Neuronal stem cell (in vitro differentiated cells): ENCODE measurements at regions not wholly inside any gene's neighbourhood (a gene's known extent, or its start where the extent isn't known, plus 50 kb on each side); places are given as distances from the start of the nearest gene placed in this dataset.
"Not testable (repeated sequence)": the region's sequence is repeated elsewhere in the genome, so short reads cannot be mapped to it uniquely, and the experiment has no call there.

Experiments used
- DNase-seq: peaks from one replicate; pipeline ENCODE4 v3.0.0-alpha.2; 2013; ENCODE audit warnings: low spot score
- H2AFZ ChIP-seq: one replicate; pipeline ENCODE4 v1.6.1; 2013; ENCODE audit warnings: mild to moderate bottlenecking, low read length, inconsistent platforms
- H2AK5ac ChIP-seq: 2 replicates; pipeline ENCODE4 v1.6.1; 2013; ENCODE audit warnings: low read depth, mild to moderate bottlenecking, inconsistent platforms, low read length, moderate library complexity, mixed read lengths
- H2BK120ac ChIP-seq: 2 replicates; pipeline ENCODE4 v1.6.1; 2013; ENCODE audit warnings: low read depth, mild to moderate bottlenecking, inconsistent platforms, low read length, moderate library complexity, mixed read lengths
- H2BK12ac ChIP-seq: one replicate; pipeline ENCODE4 v1.6.1; 2013; ENCODE audit warnings: low read length, inconsistent platforms
- H2BK15ac ChIP-seq: 2 replicates; pipeline ENCODE4 v1.6.1; 2013; ENCODE audit warnings: mild to moderate bottlenecking, low read length, inconsistent platforms, mixed read lengths
- H2BK5ac ChIP-seq: one replicate; pipeline ENCODE4 v1.6.1; 2013; ENCODE audit warnings: inconsistent platforms, mild to moderate bottlenecking, low read length, moderate library complexity
- H3K14ac ChIP-seq: one replicate; pipeline ENCODE4 v1.6.1; 2013; ENCODE audit warnings: low read length, inconsistent platforms
- H3K18ac ChIP-seq: 2 replicates; pipeline ENCODE4 v1.6.1; 2013; ENCODE audit warnings: low read length, inconsistent platforms
- H3K23ac ChIP-seq: 2 replicates; pipeline ENCODE4 v1.6.1; 2013; ENCODE audit warnings: low read depth, mild to moderate bottlenecking, mixed read lengths, low read length, inconsistent platforms; ENCODE audit not compliant: poor library complexity
- H3K27ac ChIP-seq: replicated peaks from 3 replicates; pipeline ENCODE4 v1.5.1; 2013; ENCODE audit warnings: low read length, inconsistent platforms
- H3K27me3 ChIP-seq, 3 experiments: 2 replicates each; pipeline ENCODE4 v1.6.1; 2013; ENCODE audit warnings: low read length in 3 of 3, mild to moderate bottlenecking in 2 of 3, inconsistent platforms in 1 of 3, low read depth in 1 of 3, mixed read lengths in 1 of 3, moderate library complexity in 1 of 3; ENCODE audit not compliant: control insufficient read depth in 3 of 3, insufficient read depth in 3 of 3
- H3K36me3 ChIP-seq, 2 donors: replicated peaks in 1 of 2; 2 replicates each; pipeline ENCODE4 v1.6.1; 2013; ENCODE audit warnings: low read length in 2 of 2; ENCODE audit not compliant: control insufficient read depth in 2 of 2, insufficient read depth in 2 of 2
- H3K4ac ChIP-seq: 2 replicates; pipeline ENCODE4 v1.6.1; 2013; ENCODE audit warnings: inconsistent platforms, mild to moderate bottlenecking, low read length, moderate library complexity
- H3K4me1 ChIP-seq, 2 donors: 1 replicate in 1 of 2; 2 replicates in 1 of 2; pipeline ENCODE4 v1.6.1; 2013; ENCODE audit warnings: low read length in 2 of 2, low read depth in 1 of 2; ENCODE audit not compliant: control insufficient read depth in 2 of 2, insufficient read depth in 1 of 2
- H3K4me2 ChIP-seq: one replicate; pipeline ENCODE4 v1.6.1; 2013; ENCODE audit warnings: mild to moderate bottlenecking, low read length, inconsistent platforms; ENCODE audit not compliant: insufficient read depth, poor library complexity, severe bottlenecking
- H3K4me3 ChIP-seq, 2 donors: 2 replicates each; pipeline ENCODE4 v1.5.1; 2013; ENCODE audit warnings: low read length in 2 of 2, mild to moderate bottlenecking in 2 of 2, inconsistent platforms in 1 of 2, moderate library complexity in 1 of 2
- H3K79me1 ChIP-seq: one replicate; pipeline ENCODE4 v1.6.1; 2013; ENCODE audit warnings: low read depth, mild to moderate bottlenecking, inconsistent platforms, low read length, moderate library complexity
- H3K9ac ChIP-seq: one replicate; pipeline ENCODE4 v1.6.1; 2013; ENCODE audit warnings: mild to moderate bottlenecking, low read depth, low read length, inconsistent platforms; ENCODE audit not compliant: poor library complexity
- H3K9me3 ChIP-seq, 2 donors: replicated peaks in 1 of 2; 2 replicates each; pipeline versions ENCODE3 to v1.6.1; 2013; ENCODE audit warnings: low read length in 2 of 2, mild to moderate bottlenecking in 2 of 2, inconsistent platforms in 1 of 2, low read depth in 1 of 2, mixed read lengths in 1 of 2, moderate library complexity in 1 of 2; ENCODE audit not compliant: control insufficient read depth in 2 of 2, insufficient read depth in 1 of 2
- H4K8ac ChIP-seq: one replicate; pipeline ENCODE4 v1.6.1; 2013; ENCODE audit warnings: low read depth, mild to moderate bottlenecking, inconsistent platforms, low read length, moderate library complexity
- H4K91ac ChIP-seq: one replicate; pipeline ENCODE4 v1.6.1; 2013; ENCODE audit warnings: low read length, low read depth, mild to moderate bottlenecking, inconsistent platforms; ENCODE audit not compliant: poor library complexity
- WGBS, 2 donors: extraction: QIAGEN DNeasy Blood & Tissue Kit; methylation state at CpG; one replicate each; pipeline ENCODE4 v1.1.7; 2013; ENCODE audit warnings: missing lambda C conversion rate in 2 of 2, mixed read lengths in 1 of 2; ENCODE audit not compliant: insufficient read length in 2 of 2, insufficient replicate concordance in 1 of 2; ENCODE audit errors: extremely low coverage in 2 of 2; 5-methylcytosine and 5-hydroxymethylcytosine counted together

GRCh38 chr5:13346401-13346800 is 598.1 kb downstream of the DNAH5 start:
- no peak overlapping the region for H4K8ac ChIP-seq
- no peak for DNase-seq
- no peak overlapping the region for H3K4me2 ChIP-seq
- H2BK5ac ChIP-seq, result no peak overlapping the region
- no peaks in the 10 kb centered on the region for H3K9me3 ChIP-seq
- H2AFZ ChIP-seq, result no peak overlapping the region
- H3K36me3 ChIP-seq, result no peaks in the 10 kb centered on the region
- H2AK5ac ChIP-seq, result no peak overlapping the region
- H3K4me1 ChIP-seq, result no peaks in the 10 kb centered on the region
- no peak overlapping the region for H2BK120ac ChIP-seq
- no peaks in the 10 kb centered on the region for H3K79me1 ChIP-seq
- no peak overlapping the region for H3K14ac ChIP-seq
- H3K18ac ChIP-seq, result no peak overlapping the region
- no peak overlapping the region for H2BK15ac ChIP-seq
- WGBS, 2 donors, result no CpG with 5 or more reads among the region's 4 CpGs
- H3K4ac ChIP-seq, result no peak overlapping the region
- no peak overlapping the region for H3K23ac ChIP-seq
- no peak overlapping the region for H3K4me3 ChIP-seq
- no peak overlapping the region for H3K9ac ChIP-seq
- H2BK12ac ChIP-seq, result no peak overlapping the region
- H3K27me3 ChIP-seq, result no peaks in the 10 kb centered on the region
- no peak overlapping the region for H3K27ac ChIP-seq
- no peak overlapping the region for H4K91ac ChIP-seq

GRCh38 chr5:13339093-13339492 is 605.4 kb downstream of the DNAH5 start:
- Histone ChIP-seq H2BK5ac (no peak overlapping the region), H3K9ac (no peak overlapping the region), H3K27me3 (no peaks in the 10 kb centered on the region), H3K14ac (no peak overlapping the region), H2BK120ac (no peak overlapping the region), H2BK15ac (no peak overlapping the region), H3K27ac (no peak overlapping the region), H3K18ac (no peak overlapping the region), H3K36me3 (no peaks in the 10 kb centered on the region), H2BK12ac (no peak overlapping the region), H2AFZ (no peak overlapping the region), H2AK5ac (no peak overlapping the region), H3K4me1 (no peaks in the 10 kb centered on the region), H3K23ac (no peak overlapping the region), H4K8ac (no peak overlapping the region), H4K91ac (no peak overlapping the region), H3K4me3 (no peak overlapping the region), H3K4me2 (no peak overlapping the region), H3K79me1 (no peaks in the 10 kb centered on the region), H3K4ac (no peak overlapping the region), H3K9me3 (no peaks in the 10 kb centered on the region)
- WGBS, 2 donors, result no CpG with 5 or more reads among the region's 1 CpG
- no peak for DNase-seq

- not testable (repeated sequence) for H3K79me1 ChIP-seq, H4K91ac ChIP-seq, H3K4ac ChIP-seq, DNase-seq, H3K9me3 ChIP-seq, H2BK12ac ChIP-seq, H3K27ac ChIP-seq, H3K4me1 ChIP-seq, H2BK15ac ChIP-seq, H3K23ac ChIP-seq, H3K4me3 ChIP-seq, H2AK5ac ChIP-seq, H3K9ac ChIP-seq, H3K14ac ChIP-seq, H2BK5ac ChIP-seq, H4K8ac ChIP-seq, H2BK120ac ChIP-seq, H3K4me2 ChIP-seq, H2AFZ ChIP-seq, H3K36me3 ChIP-seq, H3K27me3 ChIP-seq, H3K18ac ChIP-seq
- no CpG with 5 or more reads among the region's 4 CpGs for whole genome bisulfite sequencing, 2 donors
These were observed 609.5 kb downstream of the DNAH5 start for GRCh38 chr5:13335026-13335425.

GRCh38 chr5:13331585-13331984 is 612.9 kb downstream of the DNAH5 start:
- H3K18ac ChIP-seq, result no peak overlapping the region
- no peaks in the 10 kb centered on the region for H3K79me1 ChIP-seq
- H3K23ac ChIP-seq, result no peak overlapping the region
- no CpG with 5 or more reads among the region's 6 CpGs for WGBS, 2 donors
- peak overlapping the region in 1 of 2 donors; percentile 26 for H3K4me3 ChIP-seq
- no peak overlapping the region for H4K8ac ChIP-seq
- no peak overlapping the region for H3K4me2 ChIP-seq
- H2BK15ac ChIP-seq, result no peak overlapping the region
- H3K36me3 ChIP-seq, result no peaks in the 10 kb centered on the region
- no peak overlapping the region for H3K14ac ChIP-seq
- H3K9me3 ChIP-seq, result no peaks in the 10 kb centered on the region
- no peaks in the 10 kb centered on the region for H3K4me1 ChIP-seq
- H3K9ac ChIP-seq, result no peak overlapping the region
- no peaks in the 10 kb centered on the region for H3K27me3 ChIP-seq
- H4K91ac ChIP-seq, result no peak overlapping the region
- no peak for DNase-seq
- H2BK5ac ChIP-seq, result no peak overlapping the region
- no peak overlapping the region for H2BK12ac ChIP-seq
- H2AK5ac ChIP-seq, result no peak overlapping the region
- H3K27ac ChIP-seq, result no peak overlapping the region
- H3K4ac ChIP-seq, result no peak overlapping the region
- H2BK120ac ChIP-seq, result no peak overlapping the region
- H2AFZ ChIP-seq, result no peak overlapping the region
